ENCODE measurements at regions not wholly inside any gene's neighbourhood (a gene's known extent, or its start where the extent isn't known, plus 50 kb on each side); places are given as distances from the start of the nearest gene placed in this dataset.

DNA sequence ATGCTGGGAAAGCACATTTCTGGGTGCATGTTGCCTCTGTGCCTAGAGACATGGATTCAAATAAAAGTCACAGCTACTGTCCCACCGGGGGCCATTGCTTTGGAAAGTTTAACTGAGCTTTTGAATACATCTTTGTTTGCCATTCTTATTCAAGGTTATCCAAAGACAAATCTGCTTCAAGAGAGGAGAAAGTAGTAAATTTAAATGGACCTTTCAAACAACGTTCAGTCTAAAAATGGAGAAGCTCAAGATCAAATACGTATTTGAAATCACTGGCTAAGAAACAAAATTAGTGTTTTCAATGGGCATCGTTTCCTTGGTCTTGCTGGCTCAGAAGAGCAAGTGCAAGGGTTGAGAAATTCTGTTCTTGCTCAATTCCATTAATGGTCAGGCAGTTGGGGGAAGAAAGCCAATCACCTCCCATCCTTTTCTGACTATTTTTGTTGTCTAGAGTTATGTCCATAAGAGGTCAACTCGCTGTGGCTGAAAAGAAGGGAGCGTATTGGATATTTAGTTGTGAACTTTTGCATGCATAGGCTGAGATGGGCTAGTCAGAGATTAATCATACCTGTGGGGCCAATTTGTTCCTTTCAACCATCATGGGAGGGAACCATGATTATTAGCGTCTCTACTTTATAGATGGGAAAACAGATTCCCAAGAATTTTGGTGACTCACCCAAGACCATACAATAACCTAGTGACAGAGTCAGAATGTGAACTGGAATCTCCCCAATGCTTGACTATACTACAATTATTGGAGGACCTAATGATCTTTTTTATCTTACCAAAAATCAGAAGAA, 276.2 kb upstream of the TNC start:
- TF ChIP-seq, protein P1, sequence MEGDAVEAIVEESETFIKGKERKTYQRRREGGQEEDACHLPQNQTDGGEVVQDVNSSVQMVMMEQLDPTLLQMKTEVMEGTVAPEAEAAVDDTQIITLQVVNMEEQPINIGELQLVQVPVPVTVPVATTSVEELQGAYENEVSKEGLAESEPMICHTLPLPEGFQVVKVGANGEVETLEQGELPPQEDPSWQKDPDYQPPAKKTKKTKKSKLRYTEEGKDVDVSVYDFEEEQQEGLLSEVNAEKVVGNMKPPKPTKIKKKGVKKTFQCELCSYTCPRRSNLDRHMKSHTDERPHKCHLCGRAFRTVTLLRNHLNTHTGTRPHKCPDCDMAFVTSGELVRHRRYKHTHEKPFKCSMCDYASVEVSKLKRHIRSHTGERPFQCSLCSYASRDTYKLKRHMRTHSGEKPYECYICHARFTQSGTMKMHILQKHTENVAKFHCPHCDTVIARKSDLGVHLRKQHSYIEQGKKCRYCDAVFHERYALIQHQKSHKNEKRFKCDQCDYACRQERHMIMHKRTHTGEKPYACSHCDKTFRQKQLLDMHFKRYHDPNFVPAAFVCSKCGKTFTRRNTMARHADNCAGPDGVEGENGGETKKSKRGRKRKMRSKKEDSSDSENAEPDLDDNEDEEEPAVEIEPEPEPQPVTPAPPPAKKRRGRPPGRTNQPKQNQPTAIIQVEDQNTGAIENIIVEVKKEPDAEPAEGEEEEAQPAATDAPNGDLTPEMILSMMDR (IDR thresholded peaks at IDR 0.05) = no peak
- no peak for TF ChIP-seq ZFX (IDR thresholded peaks at IDR 0.05; ENCODE audit: borderline replicate concordance)

Measured in 22Rv1 (cell line).